Activated CD4-positive, alpha-beta T cell treated with anti-CD3 and anti-CD28 coated beads, Interleukin-2, amount 10 ng/mL, durations not matched to agents 7 days and 5 days (primary cell): ENCODE measurements at regions not wholly inside any gene's neighbourhood (a gene's known extent, or its start where the extent isn't known, plus 50 kb on each side); places are given as distances from the start of the nearest gene placed in this dataset.
A peak's percentile ranks its signal among the peaks of the same experiment; 100 is the strongest.
"Not testable (repeated sequence)": the region's sequence is repeated elsewhere in the genome, so short reads cannot be mapped to it uniquely, and the experiment has no call there.

Source experiments
- CTCF ChIA-PET: fragments of 350-600 bp; sonication (Branson Sonifier 250); formaldehyde crosslinking; loops from one replicate; lab custom pipeline; 2021; ENCODE audit warnings: antibody characterized with exemption; lab: Charles Lee
- POLR2A ChIA-PET: fragments of 350-600 bp; sonication (Branson Sonifier 250); formaldehyde crosslinking; loops from one replicate; lab custom pipeline; 2021; ENCODE audit warnings: antibody characterized with exemption; lab: Charles Lee
- DNase-seq: peaks from one replicate; pipeline ENCODE4 v3.0.0-alpha.2; 2020
- H3K27ac Mint-ChIP-seq: one replicate; pipeline ENCODE4 v1.8.0; 2021; ENCODE audit warnings: mild to moderate bottlenecking, moderate library complexity, mixed read lengths
- H3K27me3 Mint-ChIP-seq: one replicate; pipeline ENCODE4 v1.8.0; 2021; ENCODE audit warnings: mixed read lengths
- H3K36me3 Mint-ChIP-seq: one replicate; pipeline ENCODE4 v1.8.0; 2021; ENCODE audit warnings: low read depth, mixed read lengths
- H3K4me1 Mint-ChIP-seq: one replicate; pipeline ENCODE4 v1.8.0; 2021; ENCODE audit warnings: mixed read lengths
- H3K4me3 Mint-ChIP-seq: one replicate; pipeline ENCODE4 v1.8.0; 2021; ENCODE audit warnings: mild to moderate bottlenecking, moderate library complexity, mixed read lengths
- H3K9me3 Mint-ChIP-seq: one replicate; pipeline ENCODE4 v1.8.0; 2021; ENCODE audit warnings: mixed read lengths

GRCh38 chr2:12490641-12491040 lies 226.1 kb upstream of the TRIB2 start:
- H3K4me1 Mint-ChIP-seq, result peaks cover 66% of the 10 kb centered on the region
- H3K36me3 Mint-ChIP-seq, result peaks cover 32% of the 10 kb centered on the region
- no peak overlapping the region for H3K27ac Mint-ChIP-seq
- DNase-seq, result no peak
- CTCF ChIA-PET, result interaction anchor here (1.4 to 2.8 kb wide), 2 partner anchors 8 to 10 kb away, joined by 3 to 9 read pairs; no protein-coding TSS in a partner anchor
- POLR2A ChIA-PET, result no interaction called here
- H3K27me3 Mint-ChIP-seq, result no peaks in the 10 kb centered on the region
- no peak overlapping the region for H3K4me3 Mint-ChIP-seq
- peaks cover 28% of the 10 kb centered on the region for H3K9me3 Mint-ChIP-seq

- H3K27me3 Mint-ChIP-seq, H3K27ac Mint-ChIP-seq, POLR2A ChIA-PET, DNase-seq, H3K4me3 Mint-ChIP-seq: not testable (repeated sequence)
- peaks cover 38% of the 10 kb centered on the region for H3K36me3 Mint-ChIP-seq
- peaks cover 67% of the 10 kb centered on the region for H3K4me1 Mint-ChIP-seq
- peaks cover 37% of the 10 kb centered on the region for H3K9me3 Mint-ChIP-seq
- CTCF ChIA-PET, result interaction anchor here (1.7 to 2.8 kb wide), 2 partner anchors 9 to 11 kb away, joined by 8 to 9 read pairs; no protein-coding TSS in a partner anchor
Measured at GRCh38 chr2:12492360-12492759, 224.4 kb upstream of the TRIB2 start.

- ChIA-PET CTCF (interaction anchor here (0.8 to 1.7 kb wide), 2 partner anchors 11 to 294 kb away, joined by 4 to 8 read pairs; no protein-coding TSS in a partner anchor), POLR2A (no interaction called here)
- Mint-ChIP-seq H3K4me3 (no peak overlapping the region), H3K36me3 (peaks cover 38% of the 10 kb centered on the region), H3K27me3 (no peaks in the 10 kb centered on the region), H3K9me3 (peaks cover 35% of the 10 kb centered on the region), H3K4me1 (peaks cover 67% of the 10 kb centered on the region), H3K27ac (peak overlapping the region; percentile 87)
- no peak for DNase-seq
Measured at GRCh38 chr2:12493031-12493513, 223.7 kb upstream of the TRIB2 start.

DNA sequence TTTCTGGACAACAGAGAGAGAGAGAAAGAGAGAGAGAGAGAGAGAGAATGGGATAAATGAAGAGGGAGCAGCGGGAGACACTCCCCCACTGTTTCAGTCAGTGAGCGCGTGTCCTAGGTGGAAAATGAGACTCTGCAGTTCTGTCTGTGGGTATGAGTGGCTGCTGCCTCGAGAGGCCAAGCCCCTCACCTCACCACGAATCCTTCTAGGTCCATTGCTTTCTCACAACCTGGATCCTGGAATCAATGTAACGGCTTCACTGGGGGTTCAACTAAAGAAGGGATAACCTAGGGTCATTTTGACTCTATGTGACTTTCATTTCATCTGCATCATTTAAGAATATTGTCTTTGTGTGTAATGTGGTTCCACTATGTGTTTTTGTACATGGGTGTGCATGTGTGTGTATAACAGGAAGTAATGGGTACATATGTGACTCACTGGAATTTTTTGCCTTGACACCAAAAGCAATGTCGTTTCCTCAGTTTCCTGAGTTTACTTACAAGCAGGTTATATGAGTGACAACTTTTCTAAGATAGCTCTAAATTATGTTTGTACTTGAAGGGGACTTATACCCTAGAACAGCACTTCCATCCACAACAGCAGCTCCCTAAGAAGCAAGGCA lies 221.4 kb upstream of the TRIB2 start:
- Mint-ChIP-seq H3K36me3 (peaks cover 49% of the 10 kb centered on the region), H3K27ac (peak overlapping the region; percentile 62), H3K9me3 (peaks cover 49% of the 10 kb centered on the region), H3K27me3 (no peaks in the 10 kb centered on the region), H3K4me3 (no peak overlapping the region), H3K4me1 (peaks cover 73% of the 10 kb centered on the region)
- POLR2A ChIA-PET, result no interaction called here
- CTCF ChIA-PET, result no interaction called here
- no peak for DNase-seq

- H3K27me3 Mint-ChIP-seq, result no peaks in the 10 kb centered on the region
- DNase-seq, result no peak
- peak overlapping the region; percentile 93 for H3K27ac Mint-ChIP-seq
- H3K4me3 Mint-ChIP-seq, result no peak overlapping the region
- H3K9me3 Mint-ChIP-seq, result peaks cover 46% of the 10 kb centered on the region
- H3K36me3 Mint-ChIP-seq, result peaks cover 54% of the 10 kb centered on the region
- ChIA-PET POLR2A (no interaction called here), CTCF (no interaction called here)
- peaks cover 88% of the 10 kb centered on the region for H3K4me1 Mint-ChIP-seq
Measured at GRCh38 chr2:12498286-12498685, 218.4 kb upstream of the TRIB2 start.

DNA sequence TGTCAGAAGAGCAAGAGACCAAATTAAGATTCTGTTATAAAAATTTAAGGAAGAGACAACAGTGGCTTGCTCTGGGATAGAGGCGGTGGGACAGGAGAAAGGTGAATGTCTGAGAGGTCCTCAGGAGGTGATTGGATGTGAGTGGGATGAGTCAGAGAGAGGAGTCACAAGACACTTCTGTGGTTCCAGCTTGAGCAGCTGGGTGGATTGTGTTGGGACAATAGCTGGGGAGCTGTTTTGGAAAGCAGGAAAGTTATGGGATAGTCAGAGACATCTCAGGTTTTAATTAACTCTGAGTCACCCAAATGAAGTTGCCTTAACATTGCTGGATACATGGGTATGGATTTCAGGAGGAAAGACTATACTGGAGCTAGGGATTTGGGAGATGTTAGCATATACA lies 218.0 kb upstream of the TRIB2 start:
- peak overlapping the region; percentile 93 for H3K27ac Mint-ChIP-seq
- peaks cover 88% of the 10 kb centered on the region for H3K4me1 Mint-ChIP-seq
- ChIA-PET CTCF (no interaction called here), POLR2A (no interaction called here)
- no peak for DNase-seq
- H3K36me3 Mint-ChIP-seq, result peaks cover 58% of the 10 kb centered on the region
- no peaks in the 10 kb centered on the region for H3K27me3 Mint-ChIP-seq
- no peak overlapping the region for H3K4me3 Mint-ChIP-seq
- peaks cover 48% of the 10 kb centered on the region for H3K9me3 Mint-ChIP-seq

GRCh38 chr2:12500899-12501298 lies 215.8 kb upstream of the TRIB2 start:
- Mint-ChIP-seq H3K9me3 (peaks cover 52% of the 10 kb centered on the region), H3K36me3 (peaks cover 69% of the 10 kb centered on the region), H3K4me3 (peak overlapping the region; percentile 55), H3K4me1 (peaks cover 97% of the 10 kb centered on the region), H3K27me3 (no peaks in the 10 kb centered on the region), H3K27ac (peak overlapping the region; percentile 93)
- peak; percentile 24 for DNase-seq
- POLR2A ChIA-PET, result interaction anchor here (0.7 kb wide), 1 partner anchor 87 kb away, joined by 3 read pairs; no protein-coding TSS in a partner anchor
- CTCF ChIA-PET, result interaction anchor here (1.2 to 2.3 kb wide), 5 partner anchors 10 to 217 kb away, joined by 3 to 9 read pairs (median 5); no protein-coding TSS in a partner anchor

- H3K27ac Mint-ChIP-seq, result peak overlapping the region; percentile 93
- ChIA-PET CTCF (interaction anchor here (0.7 to 2.3 kb wide), 7 partner anchors 11 to 216 kb away, joined by 3 to 9 read pairs (median 3); no protein-coding TSS in a partner anchor), POLR2A (interaction anchor here (0.7 to 0.8 kb wide), 3 partner anchors 13 to 216 kb away, joined by 3 to 4 read pairs (median 3); no protein-coding TSS in a partner anchor)
- H3K36me3 Mint-ChIP-seq, result peaks cover 66% of the 10 kb centered on the region
- peaks cover 47% of the 10 kb centered on the region for H3K9me3 Mint-ChIP-seq
- H3K4me1 Mint-ChIP-seq, result peaks cover 96% of the 10 kb centered on the region
- peak; percentile 92 for DNase-seq
- peak overlapping the region; percentile 55 for H3K4me3 Mint-ChIP-seq
- no peaks in the 10 kb centered on the region for H3K27me3 Mint-ChIP-seq
Measured at GRCh38 chr2:12501469-12502158, 215.1 kb upstream of the TRIB2 start.

DNA sequence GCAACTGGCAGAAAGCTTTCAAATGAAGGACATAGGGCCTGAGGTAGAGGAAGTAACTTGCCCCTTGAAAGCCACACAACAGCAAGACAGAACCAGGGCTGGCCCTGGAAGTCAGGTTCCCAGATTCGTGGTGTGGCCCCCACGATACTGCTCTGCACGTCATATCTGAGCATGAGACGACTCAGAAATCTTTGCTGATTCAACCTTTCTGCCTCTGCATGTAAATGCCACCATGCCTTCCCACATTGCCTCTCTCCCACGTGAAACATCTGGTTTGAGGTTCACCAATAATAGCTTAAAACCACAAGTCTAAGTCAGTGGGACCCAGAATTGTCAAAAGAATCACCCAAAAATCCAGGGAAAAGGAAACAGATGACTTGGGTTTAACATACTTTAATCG lies 214.0 kb upstream of the TRIB2 start:
- Mint-ChIP-seq H3K4me1 (peaks cover 99% of the 10 kb centered on the region), H3K36me3 (peaks cover 70% of the 10 kb centered on the region), H3K27ac (peak overlapping the region; percentile 93), H3K9me3 (peaks cover 42% of the 10 kb centered on the region), H3K27me3 (no peaks in the 10 kb centered on the region), H3K4me3 (no peak overlapping the region)
- CTCF ChIA-PET, result interaction anchor here (1.2 to 2.5 kb wide), 4 partner anchors 10 to 15 kb away, joined by 3 to 8 read pairs (median 4); no protein-coding TSS in a partner anchor
- POLR2A ChIA-PET, result no interaction called here
- peak; percentile 21 for DNase-seq

- Mint-ChIP-seq H3K27ac (no peak overlapping the region), H3K9me3 (peaks cover 38% of the 10 kb centered on the region), H3K4me3 (no peak overlapping the region), H3K4me1 (peaks cover 91% of the 10 kb centered on the region), H3K27me3 (peaks cover 2% of the 10 kb centered on the region), H3K36me3 (peaks cover 61% of the 10 kb centered on the region)
- CTCF ChIA-PET, result interaction anchor here (0.7 to 2.5 kb wide), 3 partner anchors 10 to 16 kb away, joined by 3 to 8 read pairs (median 5); no protein-coding TSS in a partner anchor
- DNase-seq, result no peak
- POLR2A ChIA-PET, result no interaction called here
Measured at GRCh38 chr2:12504443-12504842, 212.3 kb upstream of the TRIB2 start.

DNA sequence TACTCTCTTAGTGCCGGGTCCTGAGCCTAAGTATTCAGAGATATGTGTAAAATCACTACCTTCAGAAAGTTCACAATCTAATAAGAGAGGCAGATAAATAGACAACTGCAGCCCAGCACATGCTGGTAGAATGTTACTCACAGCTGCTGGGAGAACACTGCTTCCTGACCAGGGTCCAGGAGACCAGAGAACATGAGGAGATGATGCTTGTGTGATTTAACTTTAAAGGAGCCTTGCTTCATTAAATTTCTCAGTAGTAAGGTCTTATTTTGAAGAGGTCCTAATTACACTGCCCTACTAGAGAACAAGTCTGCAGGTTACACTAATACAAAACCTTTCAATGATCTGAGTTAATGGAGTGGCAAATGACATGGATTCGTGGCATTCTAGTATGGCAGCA lies 209.9 kb upstream of the TRIB2 start:
- no peak overlapping the region for H3K4me3 Mint-ChIP-seq
- CTCF ChIA-PET, result interaction anchor here (0.6 kb wide), 1 partner anchor 1434 kb away, joined by 3 read pairs; no protein-coding TSS in a partner anchor

DNA sequence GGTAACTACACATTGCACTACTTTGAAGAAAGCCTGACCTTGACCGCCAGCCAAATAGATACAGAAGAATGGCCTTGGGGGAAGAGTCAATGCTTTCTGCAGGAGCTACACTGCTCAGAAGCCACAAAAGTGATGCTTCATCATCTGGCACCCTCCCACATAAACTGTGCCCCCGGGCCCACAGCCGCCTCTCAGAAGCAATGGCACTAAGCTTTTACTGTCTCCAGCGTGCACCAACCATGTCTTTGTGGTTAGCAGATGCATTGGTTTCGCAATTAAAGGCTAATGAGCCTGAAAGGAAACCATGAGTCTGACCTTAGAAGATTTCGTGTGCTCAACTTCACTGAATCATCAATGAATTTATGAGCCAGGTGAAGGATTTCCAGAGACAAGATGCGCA lies 209.4 kb upstream of the TRIB2 start:
- POLR2A ChIA-PET, result no interaction called here
- peaks cover 5% of the 10 kb centered on the region for H3K27me3 Mint-ChIP-seq
- CTCF ChIA-PET, result interaction anchor here (0.6 kb wide), 1 partner anchor 1435 kb away, joined by 3 read pairs; no protein-coding TSS in a partner anchor
- H3K36me3 Mint-ChIP-seq, result peaks cover 61% of the 10 kb centered on the region
- H3K27ac Mint-ChIP-seq, result peak overlapping the region; percentile 72
- peaks cover 45% of the 10 kb centered on the region for H3K9me3 Mint-ChIP-seq
- H3K4me3 Mint-ChIP-seq, result no peak overlapping the region
- DNase-seq, result peak; percentile 39
- peaks cover 68% of the 10 kb centered on the region for H3K4me1 Mint-ChIP-seq

More for the DNA sequence above, 209.9 kb upstream of the TRIB2 start:
- H3K27me3 Mint-ChIP-seq, result peaks cover 5% of the 10 kb centered on the region
- H3K9me3 Mint-ChIP-seq, result peaks cover 43% of the 10 kb centered on the region
- peaks cover 59% of the 10 kb centered on the region for H3K36me3 Mint-ChIP-seq
- no peak for DNase-seq
- peak overlapping the region; percentile 72 for H3K27ac Mint-ChIP-seq
- H3K4me1 Mint-ChIP-seq, result peaks cover 71% of the 10 kb centered on the region
- POLR2A ChIA-PET, result no interaction called here
